ENCODE measurements at regions not wholly inside any gene's neighbourhood (a gene's known extent, or its start where the extent isn't known, plus 50 kb on each side); places are given as distances from the start of the nearest gene placed in this dataset.

DNA sequence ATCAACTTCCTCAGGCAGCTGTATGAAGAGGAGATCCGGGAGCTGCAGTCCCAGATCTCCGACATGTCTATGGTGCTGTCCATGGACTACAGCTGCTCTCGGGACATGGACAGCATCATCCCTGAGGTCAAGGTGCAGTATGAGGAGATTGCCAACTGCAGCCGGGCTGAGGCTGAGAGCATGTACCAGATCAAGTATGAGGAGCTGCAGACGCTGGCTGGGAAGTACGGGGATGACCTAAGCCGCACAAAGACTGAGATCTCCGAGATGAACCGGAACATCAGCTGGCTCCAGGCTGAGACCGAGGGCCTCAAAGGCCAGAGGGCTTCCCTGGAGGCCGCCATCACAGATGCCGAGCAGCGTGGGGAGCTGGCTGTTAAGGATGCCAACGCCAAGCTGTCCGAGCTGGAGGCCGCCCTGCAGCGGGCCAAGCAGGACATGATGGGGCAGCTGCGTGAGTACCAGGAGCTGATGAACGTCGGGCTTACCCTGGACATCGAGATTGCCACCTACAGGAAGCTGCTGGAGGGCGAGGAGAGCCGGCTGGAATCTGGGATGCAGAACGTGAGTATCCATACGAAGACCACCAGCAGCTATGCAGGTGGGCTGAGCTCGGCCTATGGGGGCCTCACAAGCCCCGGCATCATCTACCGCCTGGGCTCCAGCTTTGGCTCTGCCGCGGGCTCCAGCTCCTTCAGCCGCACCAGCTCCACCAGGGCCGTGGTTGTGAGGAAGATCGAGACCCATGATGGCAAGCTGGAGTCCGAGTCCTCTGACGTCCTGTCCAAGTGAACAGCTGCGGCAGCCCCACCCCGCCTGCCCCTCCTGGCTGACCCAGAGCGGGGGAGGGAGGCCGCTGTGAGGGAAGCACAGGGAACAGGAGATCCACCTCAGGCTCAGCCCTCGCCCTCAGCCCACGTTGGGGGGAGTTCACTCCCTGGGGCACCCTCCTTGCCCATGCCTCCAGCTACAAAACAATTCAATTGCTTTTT is 84.0 kb downstream of the SEC61B start:
- H3K4me1 Mint-ChIP-seq, result no peaks in the 10 kb centered on the region
- ATAC-seq (ENCODE audit: low read depth), result no peak
- no peaks in the 10 kb centered on the region for H3K9me3 Mint-ChIP-seq
- no peak for DNase-seq
- no peak overlapping the region for H3K4me3 Mint-ChIP-seq
- no peak overlapping the region for H3K27ac Mint-ChIP-seq
- POLR2A ChIA-PET, result no interaction called here
- no peaks in the 10 kb centered on the region for H3K36me3 Mint-ChIP-seq
- peaks cover 12% of the 10 kb centered on the region for H3K27me3 Mint-ChIP-seq

- POLR2A ChIA-PET, result no interaction called here
- Mint-ChIP-seq H3K4me1 (no peaks in the 10 kb centered on the region), H3K4me3 (no peak overlapping the region), H3K9me3 (no peaks in the 10 kb centered on the region), H3K27ac (no peak overlapping the region), H3K27me3 (peaks cover 11% of the 10 kb centered on the region), H3K36me3 (no peaks in the 10 kb centered on the region)
- no peak for ATAC-seq (ENCODE audit: low read depth)
- DNase-seq, result no peak
These were observed 85.8 kb downstream of the SEC61B start for GRCh38 chr9:99307851-99308250.

GRCh38 chr9:99309141-99309939 is 87.3 kb downstream of the SEC61B start:
- H3K9me3 Mint-ChIP-seq, result no peaks in the 10 kb centered on the region
- POLR2A ChIA-PET, result no interaction called here
- peaks cover 12% of the 10 kb centered on the region for H3K27me3 Mint-ChIP-seq
- no peak overlapping the region for H3K4me3 Mint-ChIP-seq
- no peak overlapping the region for H3K27ac Mint-ChIP-seq
- H3K36me3 Mint-ChIP-seq, result no peaks in the 10 kb centered on the region
- DNase-seq (no peak), ATAC-seq (ENCODE audit: low read depth) (no peak)
- H3K4me1 Mint-ChIP-seq, result no peaks in the 10 kb centered on the region

DNA sequence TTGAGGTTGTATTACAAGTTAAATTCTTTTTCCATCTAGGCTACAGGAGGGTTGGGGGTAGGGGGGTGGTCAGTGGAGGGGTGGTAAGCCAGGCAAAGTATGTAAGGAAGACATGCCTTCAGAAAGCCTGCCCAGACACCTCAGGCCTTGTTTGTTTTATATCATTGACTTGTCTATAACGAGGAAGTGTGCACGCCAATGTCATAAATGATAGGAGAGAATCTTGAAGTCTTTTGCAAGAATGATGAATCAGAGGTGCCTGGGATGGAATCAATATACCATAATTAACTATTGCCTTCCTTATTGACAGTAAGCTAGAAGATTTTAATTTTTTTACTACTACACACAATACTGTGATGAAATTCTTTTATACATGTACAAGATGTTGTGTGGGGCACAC is 90.7 kb downstream of the SEC61B start:
- no peaks in the 10 kb centered on the region for H3K9me3 Mint-ChIP-seq
- H3K4me3 Mint-ChIP-seq, result no peak overlapping the region
- no peak overlapping the region for H3K27ac Mint-ChIP-seq
- DNase-seq, result no peak
- POLR2A ChIA-PET, result no interaction called here
- ATAC-seq (ENCODE audit: low read depth), result no peak
- peaks cover 26% of the 10 kb centered on the region for H3K27me3 Mint-ChIP-seq
- H3K36me3 Mint-ChIP-seq, result no peaks in the 10 kb centered on the region
- H3K4me1 Mint-ChIP-seq, result no peaks in the 10 kb centered on the region

- H3K27ac Mint-ChIP-seq, result no peak overlapping the region
- POLR2A ChIA-PET, result no interaction called here
- H3K9me3 Mint-ChIP-seq, result no peaks in the 10 kb centered on the region
- ATAC-seq (ENCODE audit: low read depth), result no peak
- H3K27me3 Mint-ChIP-seq, result peaks cover 41% of the 10 kb centered on the region
- no peak overlapping the region for H3K4me3 Mint-ChIP-seq
- no peaks in the 10 kb centered on the region for H3K36me3 Mint-ChIP-seq
- DNase-seq, result no peak
- no peaks in the 10 kb centered on the region for H3K4me1 Mint-ChIP-seq
These were observed 97.0 kb downstream of the SEC61B start for GRCh38 chr9:99319048-99319447.

DNA sequence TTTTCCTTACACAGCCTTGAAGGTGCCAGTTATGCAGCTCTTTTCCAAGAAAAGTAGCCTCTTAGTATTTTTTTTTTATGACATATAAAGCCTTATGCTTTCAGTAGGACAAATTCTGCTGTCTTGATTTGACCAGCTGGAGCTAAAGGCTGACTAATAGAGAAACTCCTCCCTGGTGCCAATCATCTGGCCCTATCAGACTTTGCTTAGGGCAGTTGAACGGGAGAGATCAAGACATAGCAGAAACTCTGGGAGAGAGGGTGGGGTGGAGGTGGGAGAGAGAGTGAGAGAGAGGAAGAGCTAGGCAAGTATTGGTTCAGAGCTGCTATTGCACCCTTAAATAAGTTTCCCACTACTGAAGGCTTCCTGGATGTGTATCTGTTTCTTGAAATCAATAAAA is 100.2 kb downstream of the SEC61B start:
- no peak overlapping the region for H3K4me3 Mint-ChIP-seq
- ATAC-seq (ENCODE audit: low read depth) (no peak), DNase-seq (no peak)
- no peaks in the 10 kb centered on the region for H3K4me1 Mint-ChIP-seq
- no peaks in the 10 kb centered on the region for H3K9me3 Mint-ChIP-seq
- no peaks in the 10 kb centered on the region for H3K36me3 Mint-ChIP-seq
- POLR2A ChIA-PET, result no interaction called here
- no peak overlapping the region for H3K27ac Mint-ChIP-seq
- peaks cover 35% of the 10 kb centered on the region for H3K27me3 Mint-ChIP-seq

DNA sequence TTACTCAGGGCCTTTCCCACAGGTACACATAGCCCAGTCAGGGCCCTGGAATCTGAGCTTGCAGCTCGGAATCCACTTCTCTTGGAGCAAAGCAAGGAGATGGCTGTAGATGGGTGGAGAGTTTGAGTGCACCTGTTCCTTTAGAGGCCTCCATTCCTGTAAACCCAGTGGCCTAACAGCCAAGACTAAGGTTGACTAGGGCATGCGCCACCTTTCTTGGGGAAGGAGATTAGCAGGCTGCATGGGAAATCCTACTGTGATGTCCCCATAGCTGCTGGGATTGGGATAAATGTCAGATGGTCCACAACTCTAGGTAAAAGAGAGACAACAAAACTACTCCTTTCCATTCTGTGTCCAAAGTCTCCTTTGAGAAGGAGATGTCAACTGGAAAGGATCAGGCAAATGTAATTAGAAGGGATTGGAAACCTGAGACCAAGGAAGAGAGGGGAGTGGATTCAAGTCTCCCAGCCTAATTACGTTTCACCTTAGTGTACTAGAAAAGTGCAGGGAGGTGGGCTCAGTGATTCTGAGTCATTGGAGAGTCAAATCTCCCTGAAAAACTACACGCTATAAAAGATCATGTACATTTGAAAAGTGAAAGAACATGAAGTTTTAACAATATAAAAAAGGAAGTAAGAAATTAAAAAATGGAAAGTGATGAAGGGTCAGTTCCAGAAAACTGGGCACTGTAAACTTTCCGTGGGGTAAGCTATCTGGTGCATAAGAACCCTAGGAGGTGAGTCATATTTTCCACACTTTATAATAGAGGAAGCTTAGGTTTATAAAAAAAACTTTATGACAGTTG is 104.2 kb downstream of the SEC61B start:
- Mint-ChIP-seq H3K27ac (no peak overlapping the region), H3K4me1 (no peaks in the 10 kb centered on the region), H3K27me3 (peaks cover 32% of the 10 kb centered on the region), H3K4me3 (no peak overlapping the region), H3K9me3 (no peaks in the 10 kb centered on the region), H3K36me3 (no peaks in the 10 kb centered on the region)
- ATAC-seq (ENCODE audit: low read depth) (no peak), DNase-seq (no peak)
- POLR2A ChIA-PET, result no interaction called here

DNA sequence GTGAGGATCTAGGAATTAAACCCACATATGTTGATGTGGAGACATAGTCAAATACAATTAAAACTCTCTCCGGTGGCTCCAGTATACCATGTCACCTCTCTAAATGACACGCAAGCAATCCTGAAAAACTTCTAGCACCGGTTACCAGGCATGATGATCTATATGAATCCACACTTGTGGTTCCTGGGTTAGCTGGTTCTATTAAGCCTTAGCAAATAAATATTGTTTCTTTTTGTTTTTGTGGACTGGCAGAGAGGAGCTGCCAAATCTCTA is 104.8 kb downstream of the SEC61B start:
- Mint-ChIP-seq H3K36me3 (no peaks in the 10 kb centered on the region), H3K4me3 (no peak overlapping the region), H3K27ac (no peak overlapping the region), H3K27me3 (peaks cover 26% of the 10 kb centered on the region), H3K4me1 (peaks cover 3% of the 10 kb centered on the region), H3K9me3 (no peaks in the 10 kb centered on the region)
- no peak for DNase-seq
- POLR2A ChIA-PET, result no interaction called here
- no peak for ATAC-seq (ENCODE audit: low read depth)

DNA sequence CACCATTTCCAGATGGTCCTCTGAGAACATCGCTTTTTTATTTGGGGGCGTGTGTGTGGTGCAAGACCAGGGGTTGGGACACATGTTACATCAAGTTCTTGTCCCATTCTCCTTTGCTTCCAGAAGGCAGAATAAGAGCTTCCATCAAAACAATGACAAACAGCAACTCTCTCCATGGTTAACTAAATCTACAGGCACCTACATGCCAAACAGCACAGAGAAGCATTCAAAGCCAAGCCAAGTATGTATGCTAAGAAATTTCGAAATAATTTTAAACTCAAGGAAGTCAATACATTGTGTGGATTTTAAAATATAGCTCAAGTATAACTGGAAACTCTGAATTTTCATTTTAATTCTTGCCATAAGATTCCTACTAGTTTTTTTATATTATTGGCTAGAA is 105.6 kb downstream of the SEC61B start:
- no peaks in the 10 kb centered on the region for H3K9me3 Mint-ChIP-seq
- POLR2A ChIA-PET, result no interaction called here
- peaks cover 6% of the 10 kb centered on the region for H3K4me1 Mint-ChIP-seq
- DNase-seq (no peak), ATAC-seq (ENCODE audit: low read depth) (no peak)
- H3K27me3 Mint-ChIP-seq, result peaks cover 24% of the 10 kb centered on the region
- H3K36me3 Mint-ChIP-seq, result no peaks in the 10 kb centered on the region
- H3K27ac Mint-ChIP-seq, result no peak overlapping the region
- no peak overlapping the region for H3K4me3 Mint-ChIP-seq

GRCh38 chr9:99335280-99335679 is 113.2 kb downstream of the SEC61B start:
- Mint-ChIP-seq H3K4me3 (no peak overlapping the region), H3K9me3 (no peaks in the 10 kb centered on the region), H3K27me3 (peaks cover 21% of the 10 kb centered on the region), H3K4me1 (peaks cover 6% of the 10 kb centered on the region), H3K27ac (no peak overlapping the region), H3K36me3 (no peaks in the 10 kb centered on the region)
- POLR2A ChIA-PET, result no interaction called here
- no peak for DNase-seq
- no peak for ATAC-seq (ENCODE audit: low read depth)

GRCh38 chr9:99336005-99336404 is 113.9 kb downstream of the SEC61B start:
- no peak for DNase-seq
- no peak for ATAC-seq (ENCODE audit: low read depth)
- H3K4me1 Mint-ChIP-seq, result peaks cover 6% of the 10 kb centered on the region
- no peaks in the 10 kb centered on the region for H3K36me3 Mint-ChIP-seq
- no peaks in the 10 kb centered on the region for H3K9me3 Mint-ChIP-seq
- no peak overlapping the region for H3K4me3 Mint-ChIP-seq
- H3K27me3 Mint-ChIP-seq, result peaks cover 23% of the 10 kb centered on the region
- no peak overlapping the region for H3K27ac Mint-ChIP-seq
- POLR2A ChIA-PET, result no interaction called here

- Mint-ChIP-seq H3K36me3 (no peaks in the 10 kb centered on the region), H3K4me3 (no peak overlapping the region), H3K27me3 (peaks cover 27% of the 10 kb centered on the region), H3K9me3 (no peaks in the 10 kb centered on the region), H3K27ac (no peak overlapping the region), H3K4me1 (peaks cover 5% of the 10 kb centered on the region)
- ATAC-seq (ENCODE audit: low read depth) (no peak), DNase-seq (no peak)
- POLR2A ChIA-PET, result no interaction called here
These were observed 114.4 kb downstream of the SEC61B start for GRCh38 chr9:99336531-99336930.

- Mint-ChIP-seq H3K27me3 (peaks cover 37% of the 10 kb centered on the region), H3K36me3 (no peaks in the 10 kb centered on the region), H3K4me3 (no peak overlapping the region), H3K9me3 (no peaks in the 10 kb centered on the region), H3K4me1 (no peaks in the 10 kb centered on the region), H3K27ac (no peak overlapping the region)
- POLR2A ChIA-PET, result no interaction called here
- no peak for DNase-seq
- no peak for ATAC-seq (ENCODE audit: low read depth)
These were observed 118.2 kb downstream of the SEC61B start for GRCh38 chr9:99340281-99340680.
